ENCODE measurements at regions not wholly inside any gene's neighbourhood (a gene's known extent, or its start where the extent isn't known, plus 50 kb on each side); places are given as distances from the start of the nearest gene placed in this dataset.
A peak's percentile ranks its signal among the peaks of the same experiment; 100 is the strongest.

DNA sequence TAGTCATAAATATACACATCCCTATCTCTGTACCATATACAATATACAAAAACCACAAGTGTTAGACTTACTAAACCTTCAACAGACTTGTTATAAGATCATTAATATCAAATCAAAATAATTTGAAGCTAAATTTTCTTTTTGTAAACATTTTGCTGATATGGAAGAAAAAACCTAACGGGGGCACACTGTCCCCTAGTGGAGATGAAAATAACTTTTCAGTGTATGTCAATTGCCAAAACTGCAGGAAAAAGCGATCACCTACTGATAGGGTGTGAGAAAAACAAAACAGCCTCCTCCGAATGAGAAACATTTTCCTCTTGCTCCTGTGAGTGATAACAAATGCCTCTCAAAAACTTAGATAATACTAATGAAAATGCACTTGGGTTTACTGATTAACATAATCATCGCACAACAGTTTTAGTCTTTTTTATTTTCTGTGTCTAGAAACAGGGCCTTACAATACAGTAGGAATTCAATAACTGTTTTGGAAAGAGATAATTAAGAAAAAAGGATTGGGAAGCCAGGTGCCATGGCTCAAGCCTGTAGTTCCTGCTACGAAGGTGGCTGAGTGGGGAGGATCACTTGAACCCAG is 322.7 kb downstream of the CRPPA start:
- TF ChIP-seq, protein P1, sequence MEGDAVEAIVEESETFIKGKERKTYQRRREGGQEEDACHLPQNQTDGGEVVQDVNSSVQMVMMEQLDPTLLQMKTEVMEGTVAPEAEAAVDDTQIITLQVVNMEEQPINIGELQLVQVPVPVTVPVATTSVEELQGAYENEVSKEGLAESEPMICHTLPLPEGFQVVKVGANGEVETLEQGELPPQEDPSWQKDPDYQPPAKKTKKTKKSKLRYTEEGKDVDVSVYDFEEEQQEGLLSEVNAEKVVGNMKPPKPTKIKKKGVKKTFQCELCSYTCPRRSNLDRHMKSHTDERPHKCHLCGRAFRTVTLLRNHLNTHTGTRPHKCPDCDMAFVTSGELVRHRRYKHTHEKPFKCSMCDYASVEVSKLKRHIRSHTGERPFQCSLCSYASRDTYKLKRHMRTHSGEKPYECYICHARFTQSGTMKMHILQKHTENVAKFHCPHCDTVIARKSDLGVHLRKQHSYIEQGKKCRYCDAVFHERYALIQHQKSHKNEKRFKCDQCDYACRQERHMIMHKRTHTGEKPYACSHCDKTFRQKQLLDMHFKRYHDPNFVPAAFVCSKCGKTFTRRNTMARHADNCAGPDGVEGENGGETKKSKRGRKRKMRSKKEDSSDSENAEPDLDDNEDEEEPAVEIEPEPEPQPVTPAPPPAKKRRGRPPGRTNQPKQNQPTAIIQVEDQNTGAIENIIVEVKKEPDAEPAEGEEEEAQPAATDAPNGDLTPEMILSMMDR (IDR thresholded peaks at IDR 0.05), result peak; percentile 69 to 91 (median 82)
- TF ChIP-seq POLR2A (IDR thresholded peaks at IDR 0.05), result no peak
